K562 (cell line): ENCODE measurements at regions not wholly inside any gene's neighbourhood (a gene's known extent, or its start where the extent isn't known, plus 50 kb on each side); places are given as distances from the start of the nearest gene placed in this dataset.

Experiments used
- C11orf30 ChIP-seq: fragments of 450-650 bp; IDR thresholded peaks from 2 replicates; pipeline ENCODE4 v1.6.1; 2016; ENCODE audit warnings: low read depth, mild to moderate bottlenecking
- ETS2 ChIP-seq: IDR thresholded peaks from 2 replicates; pipeline ENCODE4 v1.6.1; 2016; ENCODE audit warnings: borderline replicate concordance, missing genetic modification characterization, mild to moderate bottlenecking, moderate library complexity, missing compliant biosample characterization; ENCODE audit not compliant: poor library complexity, severe bottlenecking
- FOXJ3 ChIP-seq: sonication (generic); formaldehyde crosslinking; IDR thresholded peaks from 2 replicates; pipeline ENCODE4 v1.4.0; 2020; ENCODE audit warnings: mild to moderate bottlenecking, missing genetic modification reagents
- KAT8 ChIP-seq: fragments of 450-650 bp; IDR thresholded peaks from 2 replicates; pipeline ENCODE4 v1.6.1; 2016; ENCODE audit warnings: low read depth, mild to moderate bottlenecking
- MAFF ChIP-seq: IDR thresholded peaks from 2 replicates; pipeline ENCODE4 v1.6.1; 2012; ENCODE audit warnings: low read length, improper control_type of control experiment
- MAFG ChIP-seq: fragments of 450-650 bp; conservative IDR thresholded peaks from 2 replicates; pipeline ENCODE4 v1.6.1; 2016; ENCODE audit warnings: missing genetic modification characterization, missing compliant biosample characterization
- RFX1 ChIP-seq: fragments of 450-650 bp; IDR thresholded peaks from 2 replicates; pipeline ENCODE4 v1.6.1; 2016; ENCODE audit warnings: mild to moderate bottlenecking, moderate library complexity
- TAF15 ChIP-seq: fragments of 200-400 bp; formaldehyde crosslinking; IDR thresholded peaks from 2 replicates; pipeline ENCODE4 v1.6.1; 2017; ENCODE audit warnings: mild to moderate bottlenecking, low read depth, low read length, moderate library complexity
- TFE3 ChIP-seq: fragments of 450-650 bp; formaldehyde crosslinking; IDR thresholded peaks from 2 replicates; pipeline ENCODE4 v1.4.0; 2020; ENCODE audit warnings: mild to moderate bottlenecking, mixed read lengths
- XRCC5 ChIP-seq: fragments of 200-400 bp; formaldehyde crosslinking; IDR thresholded peaks from 2 replicates; pipeline ENCODE4 v1.6.1; 2017; ENCODE audit warnings: low read depth, mild to moderate bottlenecking, low read length
- ZBTB8A ChIP-seq: fragments of 450-650 bp; IDR thresholded peaks from 2 replicates; pipeline ENCODE4 v1.6.1; 2018; ENCODE audit warnings: mild to moderate bottlenecking, moderate library complexity; ENCODE audit not compliant: partially characterized antibody

DNA sequence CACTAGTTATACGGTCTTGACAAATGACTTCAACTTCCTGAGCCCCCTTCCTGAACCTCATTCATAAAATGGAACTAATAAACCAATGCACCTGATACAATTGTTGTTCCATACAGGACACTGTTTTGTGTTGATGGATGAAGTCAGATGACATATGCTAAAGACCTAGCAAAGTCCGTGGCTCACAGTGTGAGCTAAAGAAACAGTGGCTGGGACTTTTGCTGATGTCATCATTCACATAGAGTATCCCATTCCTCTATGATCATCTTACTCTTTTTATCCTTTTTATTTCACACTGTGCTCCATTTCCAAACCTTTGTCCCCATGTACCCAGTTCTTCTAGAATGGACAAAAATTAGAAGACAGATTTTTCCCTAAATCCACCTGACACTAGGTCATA, 83.7 kb upstream of the KAZN start (continued):
- no peak for TF ChIP-seq TFE3 (CRISPR knock-in tag)
- no peak for TF ChIP-seq ETS2 (tag)
- no peak for TF ChIP-seq RFX1
- TF ChIP-seq C11orf30, result peak; percentile 57
- no peak for TF ChIP-seq XRCC5
- TF ChIP-seq TAF15, result no peak
- peak; percentile 28; the same call in 1 of the 2 replicates for TF ChIP-seq MAFG (tag)
- no peak for TF ChIP-seq KAT8
- TF ChIP-seq ZBTB8A, result no peak
- TF ChIP-seq FOXJ3 (CRISPR knock-in tag), result no peak
- TF ChIP-seq MAFF, result peak; percentile 60
